ENCODE measurements at regions not wholly inside any gene's neighbourhood (a gene's known extent, or its start where the extent isn't known, plus 50 kb on each side); places are given as distances from the start of the nearest gene placed in this dataset.

- no peak for TF ChIP-seq POLR2A (IDR thresholded peaks at IDR 0.05)
- TF ChIP-seq CTCF (IDR thresholded peaks at IDR 0.05): no peak
Observed at GRCh38 chr6:4010048-4010447, 68.9 kb downstream of the FAM217A start.
